DMS53 (cell line): ENCODE measurements at regions not wholly inside any gene's neighbourhood (a gene's known extent, or its start where the extent isn't known, plus 50 kb on each side); places are given as distances from the start of the nearest gene placed in this dataset.

Experiments
- DNase-seq: peaks from one replicate; lab custom pipeline; 2025; lab: John Stamatoyannopoulos, UW

- DNase-seq = peak; percentile 2
These were observed 783.4 kb downstream of the NSUN3 start for GRCh38 chr3:94846251-94846650.

GRCh38 chr3:94862703-94863102 is 799.8 kb downstream of the NSUN3 start:
- DNase-seq = peak; percentile 74

- no peak for DNase-seq
These were observed 806.2 kb downstream of the NSUN3 start for GRCh38 chr3:94869059-94869547.

- DNase-seq = no peak
These were observed 810.9 kb downstream of the NSUN3 start for GRCh38 chr3:94873751-94874150.

GRCh38 chr3:94875149-94875548 is 812.3 kb downstream of the NSUN3 start:
- peak; percentile 24 for DNase-seq

- no peak for DNase-seq
These were observed 824.2 kb downstream of the NSUN3 start for GRCh38 chr3:94887065-94887464.

- DNase-seq = no peak
These were observed 834.1 kb downstream of the NSUN3 start for GRCh38 chr3:94896994-94897393.

- peak; percentile 59 for DNase-seq
These were observed 841.4 kb downstream of the NSUN3 start for GRCh38 chr3:94904156-94904674.

GRCh38 chr3:94909726-94910125 is 846.9 kb downstream of the NSUN3 start:
- no peak for DNase-seq

- peak; percentile 5 for DNase-seq
These were observed 849.8 kb downstream of the NSUN3 start for GRCh38 chr3:94912656-94913055.

GRCh38 chr3:94927175-94927574 is 864.3 kb downstream of the NSUN3 start:
- DNase-seq = no peak

- DNase-seq = peak; percentile 92
These were observed 866.1 kb downstream of the NSUN3 start for GRCh38 chr3:94928921-94929320.

- no peak for DNase-seq
These were observed 873.1 kb downstream of the NSUN3 start for GRCh38 chr3:94935738-94936580.

- DNase-seq = no peak
These were observed 875.1 kb downstream of the NSUN3 start for GRCh38 chr3:94937980-94938379.

- no peak for DNase-seq
These were observed 883.8 kb downstream of the NSUN3 start for GRCh38 chr3:94946683-94947082.

GRCh38 chr3:94961423-94962100 is 898.7 kb downstream of the NSUN3 start:
- peak; percentile 83 for DNase-seq

GRCh38 chr3:94965867-94966475 is 903.1 kb downstream of the NSUN3 start:
- peak; percentile 27 for DNase-seq

GRCh38 chr3:94967196-94967595 is 904.3 kb downstream of the NSUN3 start:
- DNase-seq = no peak

GRCh38 chr3:94968519-94968918 is 905.7 kb downstream of the NSUN3 start:
- no peak for DNase-seq

GRCh38 chr3:94972066-94972465 is 909.2 kb downstream of the NSUN3 start:
- no peak for DNase-seq

- peak; percentile 94 for DNase-seq
These were observed 915.2 kb downstream of the NSUN3 start for GRCh38 chr3:94978084-94978483.

GRCh38 chr3:94985778-94986177 is 922.9 kb downstream of the NSUN3 start:
- no peak for DNase-seq
